Activated CD4-positive, alpha-beta memory T cell treated with anti-CD3 and anti-CD28 coated beads for 36 hours (primary cell): ENCODE measurements at regions not wholly inside any gene's neighbourhood (a gene's known extent, or its start where the extent isn't known, plus 50 kb on each side); places are given as distances from the start of the nearest gene placed in this dataset.

ENCODE experiments used
- CTCF ChIA-PET: fragments of 350-600 bp; sonication (Branson Sonifier 250); formaldehyde crosslinking; loops from one replicate; lab custom pipeline; 2021; ENCODE audit warnings: antibody characterized with exemption, inconsistent platforms; lab: Charles Lee
- POLR2A ChIA-PET: fragments of 350-600 bp; sonication (Branson Sonifier 250); formaldehyde crosslinking; loops from one replicate; lab custom pipeline; 2021; ENCODE audit warnings: antibody characterized with exemption; lab: Charles Lee
- DNase-seq: peaks from one replicate; pipeline ENCODE4 v3.0.0-alpha.2; 2020
- H3K27ac Mint-ChIP-seq: one replicate; pipeline ENCODE4 v1.8.0; 2021; ENCODE audit warnings: mixed read lengths
- H3K27me3 Mint-ChIP-seq: one replicate; pipeline ENCODE4 v1.8.0; 2021; ENCODE audit warnings: mixed read lengths
- H3K36me3 Mint-ChIP-seq: one replicate; pipeline ENCODE4 v1.8.0; 2021; ENCODE audit warnings: mixed read lengths
- H3K4me1 Mint-ChIP-seq: one replicate; pipeline ENCODE4 v1.8.0; 2021; ENCODE audit warnings: low read depth, mixed read lengths
- H3K4me3 Mint-ChIP-seq: one replicate; pipeline ENCODE4 v1.8.0; 2021; ENCODE audit warnings: mild to moderate bottlenecking, mixed read lengths
- H3K9me3 Mint-ChIP-seq: one replicate; pipeline ENCODE4 v1.8.0; 2021; ENCODE audit warnings: mixed read lengths
- intact Hi-C: fragments of 100-400 bp; cut with micrococcal nuclease; formaldehyde crosslinking; loops from one replicate; pipeline ENCODE4 v1.15.1; 2023

DNA sequence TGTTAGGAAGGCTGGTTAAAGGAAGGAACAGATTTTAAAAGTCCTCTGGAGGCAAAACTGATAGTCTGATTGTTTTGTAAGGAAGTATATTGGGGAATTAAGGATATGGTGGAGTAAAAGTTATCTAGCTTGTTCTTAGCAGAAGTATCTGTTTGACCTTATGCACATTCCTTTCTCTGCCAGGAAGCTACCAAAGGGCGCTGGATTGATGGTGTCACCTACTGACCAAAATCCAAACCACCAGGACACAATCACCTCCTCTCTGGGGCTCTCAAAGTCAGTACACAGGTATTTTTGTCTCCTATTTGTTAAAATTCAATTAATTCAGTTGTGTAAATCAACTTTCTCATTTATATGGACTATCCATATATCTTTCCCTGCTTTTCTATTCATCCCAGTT, 484.5 kb downstream of the NUP35 start:
- POLR2A ChIA-PET, result no interaction called here
- no peak for DNase-seq
- intact Hi-C loops, result no loop called here
- no peak overlapping the region for H3K27ac Mint-ChIP-seq
- no peaks in the 10 kb centered on the region for H3K36me3 Mint-ChIP-seq
- CTCF ChIA-PET, result no interaction called here
- no peaks in the 10 kb centered on the region for H3K4me1 Mint-ChIP-seq
- H3K27me3 Mint-ChIP-seq, result no peaks in the 10 kb centered on the region
- H3K9me3 Mint-ChIP-seq, result peaks cover 6% of the 10 kb centered on the region
- H3K4me3 Mint-ChIP-seq, result no peak overlapping the region

DNA sequence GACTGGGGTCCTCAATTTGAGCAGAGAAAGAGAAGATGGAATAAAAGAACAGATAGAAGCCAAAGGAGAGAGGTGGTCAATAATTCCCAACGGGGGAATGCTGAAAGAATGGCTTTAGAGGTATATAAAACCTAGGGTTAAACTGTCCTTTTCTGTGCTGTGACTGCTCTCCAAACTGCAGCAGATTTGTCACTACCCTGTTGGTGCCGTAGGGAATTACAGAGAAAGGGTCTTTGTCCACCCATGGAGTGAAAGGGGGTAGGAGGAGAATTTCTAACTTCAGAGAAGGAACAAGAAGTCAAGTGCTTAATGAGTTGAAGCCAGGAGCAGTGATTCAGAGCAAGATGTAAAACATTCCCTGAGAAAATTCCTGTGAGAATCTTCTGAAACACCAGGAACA, 486.5 kb downstream of the NUP35 start:
- CTCF ChIA-PET, result no interaction called here

DNA sequence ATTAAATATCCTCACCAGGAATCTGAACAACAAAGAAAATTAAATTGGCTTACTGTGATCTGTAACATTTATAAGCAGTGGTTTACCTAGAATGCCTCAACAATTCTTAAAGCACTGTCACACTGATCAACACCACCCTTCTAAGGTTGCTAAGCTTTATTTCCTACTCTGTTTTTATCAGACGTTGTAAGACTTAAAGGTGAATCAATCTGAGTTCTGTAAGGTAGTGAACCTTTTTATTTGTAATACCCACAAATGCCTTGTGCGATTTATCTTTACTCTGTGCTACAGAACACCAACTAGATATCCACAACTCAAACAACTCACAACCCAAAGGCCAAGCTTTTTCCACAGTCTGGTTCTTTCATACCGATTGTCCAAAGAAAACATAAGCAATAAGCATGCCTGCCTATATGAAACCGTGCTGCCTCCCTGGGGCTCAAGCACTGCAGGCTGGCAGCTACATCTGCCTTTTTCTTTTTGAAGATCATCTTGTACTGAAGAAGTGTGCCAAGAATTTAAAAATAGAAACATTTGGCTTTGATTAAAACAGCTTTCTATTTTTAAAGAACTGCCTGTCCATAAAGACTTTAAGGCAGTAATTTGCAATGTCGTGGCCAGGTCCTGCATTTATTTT, 490.7 kb downstream of the NUP35 start:
- no peak overlapping the region for H3K4me3 Mint-ChIP-seq
- POLR2A ChIA-PET, result no interaction called here
- H3K36me3 Mint-ChIP-seq, result no peaks in the 10 kb centered on the region
- H3K4me1 Mint-ChIP-seq, result no peaks in the 10 kb centered on the region
- no peak for DNase-seq
- peaks cover 32% of the 10 kb centered on the region for H3K9me3 Mint-ChIP-seq
- H3K27ac Mint-ChIP-seq, result no peak overlapping the region
- H3K27me3 Mint-ChIP-seq, result no peaks in the 10 kb centered on the region
- CTCF ChIA-PET, result no interaction called here
- intact Hi-C loops, result no loop called here

More for the DNA sequence above, 486.5 kb downstream of the NUP35 start:
- POLR2A ChIA-PET, result no interaction called here
- no peak overlapping the region for H3K4me3 Mint-ChIP-seq
- H3K4me1 Mint-ChIP-seq, result no peaks in the 10 kb centered on the region
- DNase-seq, result no peak
- intact Hi-C loops, result no loop called here
- no peak overlapping the region for H3K27ac Mint-ChIP-seq
- no peaks in the 10 kb centered on the region for H3K36me3 Mint-ChIP-seq
- peaks cover 6% of the 10 kb centered on the region for H3K9me3 Mint-ChIP-seq
- H3K27me3 Mint-ChIP-seq, result no peaks in the 10 kb centered on the region

DNA sequence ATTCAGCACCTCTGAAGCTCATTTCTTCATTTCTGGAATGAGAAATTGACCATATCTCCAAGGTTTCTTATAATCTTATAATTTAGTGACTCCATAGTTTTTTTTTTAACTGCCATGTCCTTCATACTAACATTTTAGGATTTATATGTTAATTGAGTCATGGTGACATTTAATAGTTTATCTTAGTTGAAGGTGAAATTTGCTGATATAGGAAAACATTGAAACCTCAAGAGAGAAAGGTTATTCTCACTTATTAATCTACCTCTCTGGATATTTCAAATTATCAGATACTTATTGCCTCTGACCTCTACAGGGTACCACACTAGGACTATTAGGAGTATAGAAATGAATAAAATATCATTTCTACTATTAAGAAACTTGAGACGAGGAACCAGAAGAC, 499.0 kb downstream of the NUP35 start:
- H3K4me3 Mint-ChIP-seq, result no peak overlapping the region

DNA sequence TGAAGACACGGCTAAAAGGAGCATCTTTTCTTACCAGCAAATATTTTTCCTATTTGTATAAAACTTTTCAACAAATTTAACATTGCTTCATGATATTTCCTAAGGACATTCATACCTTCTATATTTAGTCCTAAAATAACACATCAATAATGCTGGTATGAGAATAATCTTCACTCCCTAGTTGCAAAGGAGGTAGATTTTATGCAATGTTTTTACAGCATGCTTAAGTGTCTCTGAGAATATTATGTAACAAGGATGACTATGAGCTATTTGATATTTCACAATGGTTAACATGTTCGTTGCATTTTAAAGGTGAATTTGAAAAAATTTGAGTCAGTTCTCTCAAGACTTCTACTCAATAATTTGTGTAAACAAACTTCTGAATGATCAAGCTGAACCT, 506.7 kb downstream of the NUP35 start:
- intact Hi-C loops, result no loop called here
- no peak for DNase-seq
- Mint-ChIP-seq H3K27me3 (no peaks in the 10 kb centered on the region), H3K4me1 (no peaks in the 10 kb centered on the region), H3K9me3 (peaks cover 3% of the 10 kb centered on the region), H3K27ac (no peak overlapping the region), H3K36me3 (no peaks in the 10 kb centered on the region), H3K4me3 (no peak overlapping the region)
- ChIA-PET CTCF (no interaction called here), POLR2A (no interaction called here)

More for the DNA sequence above, 499.0 kb downstream of the NUP35 start:
- Mint-ChIP-seq H3K4me1 (no peaks in the 10 kb centered on the region), H3K27ac (no peak overlapping the region), H3K36me3 (no peaks in the 10 kb centered on the region), H3K9me3 (peaks cover 17% of the 10 kb centered on the region), H3K27me3 (no peaks in the 10 kb centered on the region)
- no peak for DNase-seq
- CTCF ChIA-PET, result no interaction called here
- POLR2A ChIA-PET, result no interaction called here
- intact Hi-C loops, result no loop called here

DNA sequence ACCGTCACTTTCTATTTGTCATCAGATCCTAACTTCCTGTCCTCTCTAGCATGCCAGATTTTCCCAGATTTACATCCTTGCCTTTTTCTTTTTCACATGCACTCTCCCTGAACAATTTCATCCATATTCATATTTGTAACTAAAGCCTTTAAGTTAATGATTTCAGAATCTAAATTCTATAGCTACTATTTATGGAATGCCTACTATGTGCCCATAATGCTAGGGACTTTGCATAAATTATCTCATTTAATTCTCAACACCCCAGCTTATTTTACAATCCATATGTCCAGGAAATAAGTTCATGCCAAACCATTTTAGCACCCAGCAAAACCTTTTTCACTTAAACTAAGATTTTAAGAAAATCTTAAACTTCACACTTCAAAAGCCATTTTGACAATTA, 531.9 kb downstream of the NUP35 start:
- intact Hi-C loops, result no loop called here
- H3K36me3 Mint-ChIP-seq, result no peaks in the 10 kb centered on the region

DNA sequence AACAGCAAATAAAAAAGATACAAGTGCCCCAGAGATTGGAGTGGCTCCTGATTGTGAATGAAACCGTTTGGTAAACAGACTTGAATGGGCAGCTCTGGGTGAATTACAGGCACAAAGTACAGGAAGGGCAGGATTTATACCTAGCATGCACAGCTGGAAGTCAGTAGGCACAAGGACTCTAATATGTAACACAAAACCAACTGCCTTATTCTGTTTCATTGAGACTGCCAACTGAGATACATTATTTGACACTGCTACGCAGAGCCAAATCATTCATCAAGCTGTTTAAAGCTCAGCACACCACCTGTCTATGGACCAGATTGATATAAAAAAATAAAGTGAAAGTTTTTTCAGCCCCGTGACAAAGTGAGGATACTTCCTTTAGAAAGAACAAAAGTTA, 541.2 kb downstream of the NUP35 start:
- no peak overlapping the region for H3K27ac Mint-ChIP-seq
- CTCF ChIA-PET, result no interaction called here
- no peaks in the 10 kb centered on the region for H3K4me1 Mint-ChIP-seq
- H3K36me3 Mint-ChIP-seq, result no peaks in the 10 kb centered on the region
- H3K4me3 Mint-ChIP-seq, result no peak overlapping the region
- H3K9me3 Mint-ChIP-seq, result no peaks in the 10 kb centered on the region
- intact Hi-C loops, result no loop called here
- DNase-seq, result no peak
- POLR2A ChIA-PET, result no interaction called here
- no peaks in the 10 kb centered on the region for H3K27me3 Mint-ChIP-seq

More for the DNA sequence above, 531.9 kb downstream of the NUP35 start:
- H3K4me1 Mint-ChIP-seq, result no peaks in the 10 kb centered on the region
- CTCF ChIA-PET, result no interaction called here
- H3K27me3 Mint-ChIP-seq, result no peaks in the 10 kb centered on the region
- no peak for DNase-seq
- POLR2A ChIA-PET, result no interaction called here
- H3K27ac Mint-ChIP-seq, result no peak overlapping the region
- H3K9me3 Mint-ChIP-seq, result peaks cover 8% of the 10 kb centered on the region
- H3K4me3 Mint-ChIP-seq, result no peak overlapping the region

DNA sequence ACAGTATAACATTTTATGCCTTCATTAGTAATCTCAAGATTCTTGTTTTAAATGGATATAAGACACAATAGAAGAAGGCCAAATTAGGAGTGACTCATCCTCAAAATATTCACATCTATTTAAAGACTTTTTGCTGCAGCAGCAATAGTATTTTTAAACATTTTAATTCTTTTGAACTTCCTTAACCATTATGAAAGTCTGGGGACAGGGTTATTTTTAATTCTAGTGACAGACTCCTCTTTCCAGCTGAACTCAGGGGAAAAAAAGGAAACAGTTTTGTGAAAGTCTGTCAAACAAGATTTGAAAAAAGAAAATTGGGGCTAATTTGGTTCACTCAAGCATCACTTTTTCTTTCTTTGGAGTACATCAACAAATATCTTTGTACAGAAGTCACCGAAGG, 541.8 kb downstream of the NUP35 start:
- Mint-ChIP-seq H3K4me3 (no peak overlapping the region), H3K4me1 (no peaks in the 10 kb centered on the region), H3K9me3 (no peaks in the 10 kb centered on the region), H3K27ac (no peak overlapping the region), H3K36me3 (no peaks in the 10 kb centered on the region), H3K27me3 (no peaks in the 10 kb centered on the region)
- intact Hi-C loops, result no loop called here
- no peak for DNase-seq
- CTCF ChIA-PET, result no interaction called here
- POLR2A ChIA-PET, result no interaction called here

DNA sequence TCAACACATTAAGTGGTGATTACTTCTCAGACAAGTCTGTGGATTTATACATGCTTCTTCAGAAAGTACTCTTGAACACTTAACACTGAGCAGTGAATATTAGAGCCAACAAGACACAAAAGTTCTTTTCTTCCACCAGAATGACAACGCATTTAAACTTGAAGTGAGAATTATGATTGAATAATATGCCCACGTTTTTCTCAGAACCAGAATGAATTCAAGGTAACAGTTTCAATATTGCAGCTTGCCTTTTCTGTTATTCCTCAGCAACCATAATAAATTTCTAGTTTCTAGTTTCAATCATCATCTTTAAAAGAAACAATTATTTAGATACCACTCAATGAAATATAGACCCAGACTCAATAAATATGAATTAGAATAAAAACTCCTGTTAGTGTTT, 547.0 kb downstream of the NUP35 start:
- H3K27me3 Mint-ChIP-seq, result no peaks in the 10 kb centered on the region
- ChIA-PET POLR2A (no interaction called here), CTCF (no interaction called here)
- intact Hi-C loops, result no loop called here
- H3K9me3 Mint-ChIP-seq, result no peaks in the 10 kb centered on the region
- no peak for DNase-seq
- no peak overlapping the region for H3K27ac Mint-ChIP-seq
- H3K36me3 Mint-ChIP-seq, result no peaks in the 10 kb centered on the region
- no peak overlapping the region for H3K4me3 Mint-ChIP-seq
- H3K4me1 Mint-ChIP-seq, result no peaks in the 10 kb centered on the region

DNA sequence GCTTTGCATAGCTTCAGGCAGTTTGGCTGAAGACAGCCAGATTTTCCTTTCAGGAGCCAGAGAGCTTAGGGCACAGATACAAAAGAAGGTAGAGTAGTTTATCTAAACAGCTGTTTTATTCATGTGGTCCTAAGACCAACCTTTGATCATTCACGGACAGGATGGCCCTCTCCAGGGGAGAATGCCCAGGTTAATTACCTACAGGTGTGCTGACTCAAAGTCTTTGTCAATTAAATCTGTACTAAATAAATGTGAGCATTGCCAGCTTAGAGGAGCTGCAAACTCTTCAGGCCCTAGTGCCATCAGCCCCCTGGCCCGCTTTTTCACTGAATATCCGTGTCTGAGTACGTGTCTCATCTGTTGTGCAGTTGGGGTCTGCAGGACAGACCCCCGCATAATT, 554.7 kb downstream of the NUP35 start:
- H3K36me3 Mint-ChIP-seq, result no peaks in the 10 kb centered on the region
- CTCF ChIA-PET, result no interaction called here
- no peaks in the 10 kb centered on the region for H3K27me3 Mint-ChIP-seq
- intact Hi-C loops, result no loop called here
- no peak overlapping the region for H3K27ac Mint-ChIP-seq
- POLR2A ChIA-PET, result no interaction called here
- H3K4me3 Mint-ChIP-seq, result no peak overlapping the region
- DNase-seq, result no peak
- H3K9me3 Mint-ChIP-seq, result no peaks in the 10 kb centered on the region
- H3K4me1 Mint-ChIP-seq, result no peaks in the 10 kb centered on the region

DNA sequence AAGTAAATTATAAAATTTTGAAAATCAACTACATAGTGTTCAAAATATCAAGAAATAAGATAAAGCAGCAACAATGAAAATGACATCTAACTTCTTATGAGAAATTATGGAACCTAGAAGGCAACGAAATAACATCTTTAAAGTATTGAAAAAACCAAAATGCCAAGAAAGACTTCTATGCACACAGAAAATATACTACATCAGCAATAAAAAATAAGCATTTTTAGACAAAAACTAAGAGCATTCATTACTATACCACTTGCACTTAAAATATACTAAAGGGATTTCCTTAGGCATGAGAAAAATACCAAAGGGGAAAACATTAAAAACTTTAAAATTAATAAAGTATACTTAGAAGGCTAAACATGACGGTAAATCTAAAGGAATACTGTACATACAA, 556.3 kb downstream of the NUP35 start:
- Mint-ChIP-seq H3K36me3 (no peaks in the 10 kb centered on the region), H3K27ac (no peak overlapping the region), H3K4me3 (no peak overlapping the region), H3K27me3 (no peaks in the 10 kb centered on the region), H3K4me1 (no peaks in the 10 kb centered on the region), H3K9me3 (peaks cover 4% of the 10 kb centered on the region)
- POLR2A ChIA-PET, result no interaction called here
- intact Hi-C loops, result no loop called here
- CTCF ChIA-PET, result no interaction called here
- DNase-seq, result no peak

DNA sequence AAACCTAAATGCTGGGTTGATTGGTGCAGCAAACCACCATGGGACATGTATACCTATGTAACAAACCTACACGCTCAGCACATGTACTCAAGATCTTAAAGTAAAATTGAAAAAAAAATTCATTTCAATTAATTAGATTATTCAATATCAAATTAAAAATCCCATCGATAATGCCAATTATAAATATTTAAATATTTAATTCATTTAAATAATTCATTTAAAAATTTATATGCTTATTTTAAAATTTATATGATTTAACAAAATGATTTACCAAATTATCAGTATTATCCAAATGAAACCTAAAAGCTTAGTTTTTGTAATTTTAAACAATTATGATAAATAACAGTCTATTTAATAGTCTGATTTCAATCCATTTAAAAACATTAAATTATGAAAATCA, 560.4 kb downstream of the NUP35 start:
- intact Hi-C loops, result no loop called here
- POLR2A ChIA-PET, result no interaction called here
- Mint-ChIP-seq H3K4me3 (no peak overlapping the region), H3K27me3 (no peaks in the 10 kb centered on the region), H3K36me3 (no peaks in the 10 kb centered on the region), H3K4me1 (no peaks in the 10 kb centered on the region), H3K9me3 (peaks cover 7% of the 10 kb centered on the region), H3K27ac (no peak overlapping the region)
- DNase-seq, result no peak
- CTCF ChIA-PET, result no interaction called here

DNA sequence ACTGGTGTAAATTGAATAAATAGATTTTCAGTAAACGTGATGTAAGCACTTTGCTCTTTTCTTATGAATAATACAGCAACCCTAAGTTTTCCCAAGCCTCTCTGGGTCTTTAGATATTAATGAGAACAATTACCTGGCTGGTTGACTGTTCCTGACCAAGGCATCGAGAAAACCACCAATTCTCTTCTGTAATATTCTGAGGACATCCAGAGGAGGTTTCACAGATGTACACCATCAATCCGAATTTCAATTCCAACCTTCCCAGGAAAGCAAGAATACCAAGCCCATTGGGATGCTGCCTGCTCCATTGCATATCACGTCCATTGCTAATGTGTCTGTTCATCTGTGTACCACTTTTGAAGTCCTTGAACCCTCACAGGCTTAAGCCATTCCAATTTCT, 571.8 kb downstream of the NUP35 start:
- POLR2A ChIA-PET, result no interaction called here
- intact Hi-C loops, result no loop called here

More for the DNA sequence above, 571.8 kb downstream of the NUP35 start:
- H3K27me3 Mint-ChIP-seq, result no peaks in the 10 kb centered on the region
- H3K27ac Mint-ChIP-seq, result no peak overlapping the region
- no peaks in the 10 kb centered on the region for H3K4me1 Mint-ChIP-seq
- DNase-seq, result no peak
- CTCF ChIA-PET, result no interaction called here
- no peak overlapping the region for H3K4me3 Mint-ChIP-seq
- H3K9me3 Mint-ChIP-seq, result peaks cover 14% of the 10 kb centered on the region
- no peaks in the 10 kb centered on the region for H3K36me3 Mint-ChIP-seq
